PC-3 (cell line): ENCODE measurements at regions not wholly inside any gene's neighbourhood (a gene's known extent, or its start where the extent isn't known, plus 50 kb on each side); places are given as distances from the start of the nearest gene placed in this dataset.

ENCODE experiments used
- ATAC-seq: fragments of 200-7000 bp; cut with Tn5 transposase; 2 replicates; pipeline ENCODE4 v1.9.1; 2020; ENCODE audit warnings: mild to moderate bottlenecking, moderate library complexity
- BruUV-seq: library from RNA; stranded (reverse); fragments of 400-500 nt; replicated peaks from 2 replicates; lab custom pipeline; 2021; lab: Mats Ljungman, UMichigan
- CTCF ChIA-PET: fragments of 300-600 bp; sonication (Branson Sonifier 250); formaldehyde crosslinking; loops from one replicate; lab custom pipeline; 2022; ENCODE audit warnings: antibody characterized with exemption; lab: Charles Lee
- POLR2A ChIA-PET: fragments of 300-600 bp; sonication (Branson Sonifier 250); formaldehyde crosslinking; loops from one replicate; lab custom pipeline; 2022; ENCODE audit warnings: antibody characterized with exemption; ENCODE audit not compliant: unreplicated experiment; lab: Charles Lee
- DNase-seq: peaks from one replicate; pipeline ENCODE4 v3.0.0-alpha.2; 2015
- H2AFZ ChIP-seq: fragments of 300-600 bp; sonication (generic); 2 replicates; pipeline ENCODE4 v1.6.0; 2016; ENCODE audit warnings: antibody characterized with exemption, low read length
- H3F3A ChIP-seq: fragments of 300-600 bp; sonication (generic); one replicate; pipeline ENCODE4 v1.6.0; 2017; ENCODE audit warnings: antibody characterized with exemption, low read length, control low read depth, mild to moderate bottlenecking; ENCODE audit not compliant: unreplicated experiment
- H3K27ac ChIP-seq: fragments of 300-600 bp; sonication (generic); 2 replicates; pipeline ENCODE4 v1.5.1; 2016; ENCODE audit warnings: mild to moderate bottlenecking, low read length
- H3K27me3 ChIP-seq: fragments of 300-600 bp; sonication (generic); 2 replicates; pipeline ENCODE4 v1.6.1; 2016; ENCODE audit warnings: low read length, mixed read lengths
- H3K36me3 ChIP-seq: fragments of 300-600 bp; sonication (generic); 2 replicates; pipeline ENCODE4 v1.6.1; 2016; ENCODE audit warnings: low read depth, mixed run types, low read length, mixed read lengths
- H3K4me1 ChIP-seq: fragments of 300-600 bp; sonication (generic); 2 replicates; pipeline ENCODE4 v1.5.1; 2016; ENCODE audit warnings: low read length; ENCODE audit not compliant: insufficient read depth
- H3K4me2 ChIP-seq: fragments of 300-600 bp; sonication (generic); 2 replicates; pipeline ENCODE4 v1.6.0; 2016; ENCODE audit warnings: low read length
- H3K4me3 ChIP-seq: fragments of 300-600 bp; sonication (generic); 2 replicates; pipeline ENCODE4 v1.5.1; 2016; ENCODE audit warnings: mild to moderate bottlenecking, low read length, mixed read lengths
- H3K79me2 ChIP-seq: fragments of 300-600 bp; sonication (generic); 2 replicates; pipeline ENCODE4 v1.6.1; 2017; ENCODE audit warnings: low read length, mixed read lengths
- H3K9ac ChIP-seq: fragments of 300-600 bp; sonication (generic); 2 replicates; pipeline ENCODE4 v1.6.0; 2016; ENCODE audit warnings: mild to moderate bottlenecking, low read length
- H3K9me2 ChIP-seq: fragments of 300-600 bp; sonication (generic); replicated peaks from 2 replicates; pipeline ENCODE4 v1.6.1; 2016; ENCODE audit warnings: mixed run types, low read length, mixed read lengths
- H3K9me3 ChIP-seq: fragments of 300-600 bp; sonication (generic); 2 replicates; pipeline ENCODE4 v1.6.1; 2016; ENCODE audit warnings: low read length, mixed read lengths
- H4K20me1 ChIP-seq: fragments of 300-600 bp; sonication (generic); 2 replicates; pipeline ENCODE4 v1.6.1; 2016; ENCODE audit warnings: low read length, mixed read lengths
- EZH2 ChIP-seq: fragments of 300-600 bp; sonication (generic); IDR thresholded peaks from one replicate; pipeline ENCODE4 v1.6.1; 2017; ENCODE audit warnings: antibody characterized with exemption, mild to moderate bottlenecking, low read length; ENCODE audit not compliant: unreplicated experiment
- EZH2phosphoT487 ChIP-seq: fragments of 300-600 bp; sonication (generic); IDR thresholded peaks from 2 replicates; pipeline ENCODE4 v1.6.1; 2018; ENCODE audit warnings: mild to moderate bottlenecking, antibody characterized with exemption, low read length, borderline replicate concordance
- intact Hi-C: fragments of 100-400 bp; cut with micrococcal nuclease; formaldehyde crosslinking; loops from 2 replicates; pipeline ENCODE4 v1.9.0; 2023
- TF ChIP-seq, protein P1 (sequence below): fragments of 300-600 bp; sonication (generic); conservative IDR thresholded peaks from 2 replicates; pipeline ENCODE4 v1.5.1; 2017; ENCODE audit warnings: antibody characterized with exemption, low read depth, mild to moderate bottlenecking, low read length

DNA sequence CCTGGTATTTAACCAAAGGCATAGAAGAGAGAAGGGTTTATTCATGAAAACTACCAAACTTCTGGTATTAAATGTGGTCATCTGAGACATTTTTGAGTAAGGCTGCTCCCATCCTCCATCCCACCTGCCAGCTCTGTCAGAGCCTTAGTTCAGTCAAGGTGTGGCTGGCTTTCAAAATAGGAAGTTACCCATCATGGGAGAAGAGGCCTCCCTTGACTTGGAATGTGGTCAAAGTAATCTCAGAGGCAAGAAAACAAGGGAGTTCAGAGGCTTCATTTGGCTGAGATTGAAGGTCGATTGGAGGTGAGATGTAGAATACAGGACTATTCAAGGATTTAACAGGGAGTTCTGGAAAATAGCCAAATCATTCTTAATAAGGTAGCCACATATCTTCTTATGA, 540.4 kb upstream of the ARRDC4 start:
- Histone ChIP-seq H3K4me3 (no peak overlapping the region), H3K27ac (no peak overlapping the region), H3K9me2 (no peaks in the 10 kb centered on the region), H3K36me3 (no peaks in the 10 kb centered on the region), H4K20me1 (no peaks in the 10 kb centered on the region), H3K79me2 (no peaks in the 10 kb centered on the region), H3K9me3 (no peaks in the 10 kb centered on the region), H3K4me1 (no peaks in the 10 kb centered on the region), H3K9ac (no peak overlapping the region), H3K27me3 (no peaks in the 10 kb centered on the region), H3K4me2 (no peak overlapping the region), H3F3A (no peaks in the 10 kb centered on the region), H2AFZ (no peak overlapping the region)
- POLR2A ChIA-PET: no interaction called here
- intact Hi-C loops: no loop called here
- TF ChIP-seq, protein P1, sequence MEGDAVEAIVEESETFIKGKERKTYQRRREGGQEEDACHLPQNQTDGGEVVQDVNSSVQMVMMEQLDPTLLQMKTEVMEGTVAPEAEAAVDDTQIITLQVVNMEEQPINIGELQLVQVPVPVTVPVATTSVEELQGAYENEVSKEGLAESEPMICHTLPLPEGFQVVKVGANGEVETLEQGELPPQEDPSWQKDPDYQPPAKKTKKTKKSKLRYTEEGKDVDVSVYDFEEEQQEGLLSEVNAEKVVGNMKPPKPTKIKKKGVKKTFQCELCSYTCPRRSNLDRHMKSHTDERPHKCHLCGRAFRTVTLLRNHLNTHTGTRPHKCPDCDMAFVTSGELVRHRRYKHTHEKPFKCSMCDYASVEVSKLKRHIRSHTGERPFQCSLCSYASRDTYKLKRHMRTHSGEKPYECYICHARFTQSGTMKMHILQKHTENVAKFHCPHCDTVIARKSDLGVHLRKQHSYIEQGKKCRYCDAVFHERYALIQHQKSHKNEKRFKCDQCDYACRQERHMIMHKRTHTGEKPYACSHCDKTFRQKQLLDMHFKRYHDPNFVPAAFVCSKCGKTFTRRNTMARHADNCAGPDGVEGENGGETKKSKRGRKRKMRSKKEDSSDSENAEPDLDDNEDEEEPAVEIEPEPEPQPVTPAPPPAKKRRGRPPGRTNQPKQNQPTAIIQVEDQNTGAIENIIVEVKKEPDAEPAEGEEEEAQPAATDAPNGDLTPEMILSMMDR: no peak
- TF ChIP-seq EZH2 (no peak), EZH2phosphoT487 (no peak)
- CTCF ChIA-PET: no interaction called here
- no peak for DNase-seq
- no TSS peak for BruUV-seq
- ATAC-seq: no peak

DNA sequence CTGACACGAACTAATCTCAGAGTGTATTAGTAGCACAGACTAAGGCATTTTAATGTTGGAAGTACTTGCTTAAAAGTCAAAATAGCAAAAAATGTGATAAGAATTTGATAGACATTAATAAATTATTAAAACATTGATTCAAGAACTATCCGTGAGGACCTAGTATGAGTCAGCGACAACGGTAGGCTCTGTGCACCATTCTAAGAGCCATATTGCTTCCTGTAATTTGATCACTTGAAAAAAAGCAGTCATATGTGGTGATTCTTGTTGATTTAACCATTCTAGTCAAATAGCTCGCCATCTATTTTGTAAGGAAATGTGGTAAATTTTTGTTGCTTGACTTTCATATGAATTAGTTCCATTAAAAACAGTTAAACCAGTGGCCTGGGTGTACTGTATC, 534.9 kb upstream of the ARRDC4 start:
- no peaks in the 10 kb centered on the region for H3K79me2 ChIP-seq
- H3K36me3 ChIP-seq: no peaks in the 10 kb centered on the region
- H3K9me2 ChIP-seq: no peaks in the 10 kb centered on the region
- TF ChIP-seq EZH2: no peak
- TF ChIP-seq, protein P1: no peak
- TF ChIP-seq EZH2phosphoT487: no peak
- no peak overlapping the region for H3K4me2 ChIP-seq
- ATAC-seq (no peak), DNase-seq (no peak)
- no peak overlapping the region for H3K9ac ChIP-seq
- H3F3A ChIP-seq: no peaks in the 10 kb centered on the region
- no peaks in the 10 kb centered on the region for H4K20me1 ChIP-seq
- no peak overlapping the region for H3K27ac ChIP-seq
- H3K27me3 ChIP-seq: no peaks in the 10 kb centered on the region
- intact Hi-C loops: no loop called here
- no peaks in the 10 kb centered on the region for H3K4me1 ChIP-seq
- CTCF ChIA-PET: no interaction called here
- no peak overlapping the region for H2AFZ ChIP-seq
- H3K9me3 ChIP-seq: no peaks in the 10 kb centered on the region
- no peak overlapping the region for H3K4me3 ChIP-seq
- POLR2A ChIA-PET: no interaction called here
- BruUV-seq: no TSS peak

DNA sequence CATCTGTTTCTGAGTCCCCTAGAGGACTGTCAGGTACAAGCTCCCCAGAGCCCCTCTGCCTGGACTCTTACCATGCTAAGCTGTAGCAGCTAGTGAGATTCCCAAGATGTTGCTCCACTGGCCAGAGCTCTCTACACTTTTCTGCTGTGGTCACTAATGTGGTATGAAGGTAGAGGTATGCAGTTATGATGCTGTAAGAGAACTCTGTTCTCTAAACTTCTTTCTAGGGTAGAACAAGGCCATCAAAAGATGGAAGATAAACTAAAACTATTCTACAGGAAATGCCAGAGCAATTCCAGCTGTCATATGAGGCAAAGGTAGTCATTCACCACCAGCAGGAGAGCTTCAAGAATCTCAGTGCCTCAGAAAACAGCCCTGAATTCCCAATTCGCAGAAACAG, 517.4 kb upstream of the ARRDC4 start:
- CTCF ChIA-PET: no interaction called here
- no peaks in the 10 kb centered on the region for H3K4me1 ChIP-seq

More for the DNA sequence above, 517.4 kb upstream of the ARRDC4 start:
- H4K20me1 ChIP-seq: no peaks in the 10 kb centered on the region
- no peaks in the 10 kb centered on the region for H3K36me3 ChIP-seq
- no peaks in the 10 kb centered on the region for H3K79me2 ChIP-seq
- H2AFZ ChIP-seq: no peak overlapping the region
- BruUV-seq: no TSS peak
- POLR2A ChIA-PET: no interaction called here
- DNase-seq: no peak
- no peak overlapping the region for H3K4me3 ChIP-seq
- H3K9ac ChIP-seq: no peak overlapping the region
- no peak overlapping the region for H3K4me2 ChIP-seq
- no peaks in the 10 kb centered on the region for H3F3A ChIP-seq
- H3K9me2 ChIP-seq: no peaks in the 10 kb centered on the region
- TF ChIP-seq EZH2phosphoT487 (no peak), EZH2 (no peak)
- TF ChIP-seq, protein P1: no peak
- no peaks in the 10 kb centered on the region for H3K9me3 ChIP-seq
- intact Hi-C loops: no loop called here
- H3K27ac ChIP-seq: no peak overlapping the region
- ATAC-seq: no peak
- no peaks in the 10 kb centered on the region for H3K27me3 ChIP-seq
